HEK293 (cell line): ENCODE measurements at regions not wholly inside any gene's neighbourhood (a gene's known extent, or its start where the extent isn't known, plus 50 kb on each side); places are given as distances from the start of the nearest gene placed in this dataset.

Experiments used
- CTCF ChIA-PET: fragments of 350-600 bp; formaldehyde crosslinking; extraction: SDS; loops from one replicate; lab custom pipeline; 2021; ENCODE audit warnings: antibody characterized with exemption; lab: Yijun Ruan, JAX
- POLR2A ChIA-PET: fragments of 300-600 bp; formaldehyde crosslinking; extraction: SDS; loops from one replicate; lab custom pipeline; 2020; ENCODE audit warnings: antibody characterized with exemption, inconsistent platforms; lab: Yijun Ruan, JAX
- H3K27ac ChIP-seq: fragments of 200-500 bp; sonication (Bioruptor generic); 2 replicates; pipeline ENCODE4 v1.5.1; 2014; ENCODE audit warnings: low read depth, low read length, control low read depth, inconsistent platforms; ENCODE audit errors: extremely low read depth
- H3K36me3 ChIP-seq, 2 experiments: fragments of 200-500 bp in 1 of 2; sonication (Bioruptor generic) in 1 of 2; 1 replicate in 1 of 2; 2 replicates in 1 of 2; pipeline ENCODE4 v1.5.1; 2014 to 2017; ENCODE audit warnings: inconsistent platforms in 2 of 2, low read length in 2 of 2; ENCODE audit not compliant: control insufficient read depth in 2 of 2, insufficient read depth in 1 of 2
- H3K4me1 ChIP-seq: fragments of 200-500 bp; sonication (Bioruptor generic); 2 replicates; pipeline ENCODE4 v1.5.1; 2014; ENCODE audit warnings: mild to moderate bottlenecking, low read length, inconsistent platforms; ENCODE audit not compliant: control insufficient read depth, insufficient read depth
- H3K4me3 ChIP-seq: 2 replicates; pipeline ENCODE4 v1.5.1; 2011; ENCODE audit warnings: low read depth, mild to moderate bottlenecking, control low read depth, low read length, moderate library complexity
- H3K9me3 ChIP-seq: fragments of 200-500 bp; sonication (Bioruptor generic); 2 replicates; pipeline ENCODE4 v1.5.1; 2014; ENCODE audit warnings: low read depth, low read length, inconsistent platforms; ENCODE audit not compliant: control insufficient read depth, insufficient read depth
- SCRT2 ChIP-seq: fragments of 450-650 bp; formaldehyde crosslinking; IDR thresholded peaks from 2 replicates; pipeline ENCODE4 v1.5.1; 2016; ENCODE audit warnings: missing biosample characterization, missing genetic modification characterization
- ZBTB17 ChIP-seq: fragments of 450-650 bp; formaldehyde crosslinking; IDR thresholded peaks from 2 replicates; pipeline ENCODE4 v1.5.1; 2016; ENCODE audit warnings: missing biosample characterization, missing genetic modification characterization
- ZBTB8A ChIP-seq: fragments of 450-650 bp; formaldehyde crosslinking; IDR thresholded peaks from 2 replicates; pipeline ENCODE4 v1.5.1; 2016; ENCODE audit warnings: missing biosample characterization, missing genetic modification characterization
- ZFP69B ChIP-seq: fragments of 450-650 bp; formaldehyde crosslinking; IDR thresholded peaks from 2 replicates; pipeline ENCODE4 v1.5.1; 2016; ENCODE audit warnings: missing biosample characterization, missing genetic modification characterization
- ZIC2 ChIP-seq: fragments of 450-650 bp; formaldehyde crosslinking; IDR thresholded peaks from 2 replicates; pipeline ENCODE4 v1.5.1; 2016; ENCODE audit warnings: missing biosample characterization, missing genetic modification characterization
- ZNF121 ChIP-seq: fragments of 450-650 bp; formaldehyde crosslinking; IDR thresholded peaks from 2 replicates; pipeline ENCODE4 v1.5.1; 2016; ENCODE audit warnings: missing biosample characterization, missing genetic modification characterization
- ZNF19 ChIP-seq: fragments of 450-650 bp; formaldehyde crosslinking; IDR thresholded peaks from 2 replicates; pipeline ENCODE4; 2016; ENCODE audit warnings: missing biosample characterization, missing genetic modification characterization, low read depth
- ZNF530 ChIP-seq: fragments of 450-650 bp; formaldehyde crosslinking; IDR thresholded peaks from 2 replicates; pipeline ENCODE4 v1.5.1; 2016; ENCODE audit warnings: low read depth, missing biosample characterization, missing genetic modification characterization
- ZNF571 ChIP-seq: fragments of 450-650 bp; formaldehyde crosslinking; IDR thresholded peaks from 2 replicates; pipeline ENCODE4 v1.5.0; 2017; ENCODE audit warnings: missing biosample characterization, missing genetic modification characterization
- TF ChIP-seq, protein P1 (sequence below): fragments of 450-650 bp; formaldehyde crosslinking; IDR thresholded peaks from 2 replicates; pipeline ENCODE4 v1.5.1; 2016; ENCODE audit warnings: missing biosample characterization, missing genetic modification characterization
- TF ChIP-seq, protein P2 (sequence below): fragments of 450-650 bp; formaldehyde crosslinking; IDR thresholded peaks from 2 replicates; pipeline ENCODE4 v1.5.1; 2017; ENCODE audit warnings: missing biosample characterization, missing genetic modification characterization
- TF ChIP-seq, protein P3 (sequence below): fragments of 450-650 bp; formaldehyde crosslinking; IDR thresholded peaks from 2 replicates; pipeline ENCODE4 v1.5.1; 2016; ENCODE audit warnings: missing biosample characterization, missing genetic modification characterization
- TF ChIP-seq, protein P4 (sequence below): fragments of 450-650 bp; formaldehyde crosslinking; IDR thresholded peaks from 2 replicates; pipeline ENCODE4 v1.5.0; 2017; ENCODE audit warnings: missing biosample characterization, missing genetic modification characterization, borderline replicate concordance
- TF ChIP-seq, protein P5 (sequence below): fragments of 450-650 bp; formaldehyde crosslinking; IDR thresholded peaks from 2 replicates; pipeline ENCODE4 v1.5.1; 2017; ENCODE audit warnings: missing biosample characterization, missing genetic modification characterization

DNA sequence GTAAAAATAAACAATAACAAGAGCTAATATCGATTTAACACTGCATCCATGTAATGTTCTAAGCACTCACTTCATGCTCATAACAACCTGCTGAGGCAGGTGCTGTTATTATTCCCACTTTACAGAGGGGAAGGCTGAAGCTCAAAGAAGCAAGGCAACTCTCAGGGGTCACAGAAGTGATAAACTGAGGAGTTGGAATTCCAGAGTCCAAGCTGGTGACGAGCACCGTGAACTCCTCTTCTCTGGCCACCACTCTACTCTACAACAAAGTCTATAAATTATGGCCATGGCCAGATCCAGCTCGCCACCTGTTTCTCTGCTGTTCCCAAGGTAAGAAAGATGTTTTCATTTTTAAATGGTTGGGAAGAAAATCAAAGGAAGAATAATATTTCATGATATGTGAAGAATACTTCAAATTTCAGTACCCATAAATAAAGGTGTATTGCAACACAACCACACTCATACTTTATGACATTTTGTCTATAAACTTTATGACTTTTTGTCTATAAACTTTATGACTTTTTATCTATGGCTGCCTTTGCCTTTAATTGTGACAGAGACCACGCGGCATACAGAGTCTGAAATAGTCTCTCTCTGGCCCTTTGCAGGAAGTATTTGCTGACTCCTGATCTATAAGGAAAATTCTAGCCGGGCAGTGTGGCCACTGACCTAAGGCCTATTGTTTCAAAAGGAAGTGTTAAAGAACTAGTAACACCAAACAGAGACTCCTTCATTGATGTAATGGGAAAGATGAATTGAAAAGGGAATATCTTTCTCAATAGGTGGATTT, 113.2 kb upstream of the KCNG1 start:
- H3K27ac ChIP-seq = no peak overlapping the region
- no peak overlapping the region for H3K4me3 ChIP-seq
- TF ChIP-seq ZNF530 (no peak), ZNF19 (no peak), ZNF571 (no peak), ZIC2 (tag by site-specific recombination) (no peak), SCRT2 (tag by site-specific recombination) (peak; percentile 33; the same call in 1 of the 2 replicates), ZBTB17 (no peak), ZBTB8A (tag by site-specific recombination) (no peak), ZNF121 (tag by site-specific recombination) (no peak), ZFP69B (tag by site-specific recombination) (no peak)
- TF ChIP-seq, protein P1, sequence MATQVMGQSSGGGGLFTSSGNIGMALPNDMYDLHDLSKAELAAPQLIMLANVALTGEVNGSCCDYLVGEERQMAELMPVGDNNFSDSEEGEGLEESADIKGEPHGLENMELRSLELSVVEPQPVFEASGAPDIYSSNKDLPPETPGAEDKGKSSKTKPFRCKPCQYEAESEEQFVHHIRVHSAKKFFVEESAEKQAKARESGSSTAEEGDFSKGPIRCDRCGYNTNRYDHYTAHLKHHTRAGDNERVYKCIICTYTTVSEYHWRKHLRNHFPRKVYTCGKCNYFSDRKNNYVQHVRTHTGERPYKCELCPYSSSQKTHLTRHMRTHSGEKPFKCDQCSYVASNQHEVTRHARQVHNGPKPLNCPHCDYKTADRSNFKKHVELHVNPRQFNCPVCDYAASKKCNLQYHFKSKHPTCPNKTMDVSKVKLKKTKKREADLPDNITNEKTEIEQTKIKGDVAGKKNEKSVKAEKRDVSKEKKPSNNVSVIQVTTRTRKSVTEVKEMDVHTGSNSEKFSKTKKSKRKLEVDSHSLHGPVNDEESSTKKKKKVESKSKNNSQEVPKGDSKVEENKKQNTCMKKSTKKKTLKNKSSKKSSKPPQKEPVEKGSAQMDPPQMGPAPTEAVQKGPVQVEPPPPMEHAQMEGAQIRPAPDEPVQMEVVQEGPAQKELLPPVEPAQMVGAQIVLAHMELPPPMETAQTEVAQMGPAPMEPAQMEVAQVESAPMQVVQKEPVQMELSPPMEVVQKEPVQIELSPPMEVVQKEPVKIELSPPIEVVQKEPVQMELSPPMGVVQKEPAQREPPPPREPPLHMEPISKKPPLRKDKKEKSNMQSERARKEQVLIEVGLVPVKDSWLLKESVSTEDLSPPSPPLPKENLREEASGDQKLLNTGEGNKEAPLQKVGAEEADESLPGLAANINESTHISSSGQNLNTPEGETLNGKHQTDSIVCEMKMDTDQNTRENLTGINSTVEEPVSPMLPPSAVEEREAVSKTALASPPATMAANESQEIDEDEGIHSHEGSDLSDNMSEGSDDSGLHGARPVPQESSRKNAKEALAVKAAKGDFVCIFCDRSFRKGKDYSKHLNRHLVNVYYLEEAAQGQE (tag by site-specific recombination) = no peak
- TF ChIP-seq, protein P2, sequence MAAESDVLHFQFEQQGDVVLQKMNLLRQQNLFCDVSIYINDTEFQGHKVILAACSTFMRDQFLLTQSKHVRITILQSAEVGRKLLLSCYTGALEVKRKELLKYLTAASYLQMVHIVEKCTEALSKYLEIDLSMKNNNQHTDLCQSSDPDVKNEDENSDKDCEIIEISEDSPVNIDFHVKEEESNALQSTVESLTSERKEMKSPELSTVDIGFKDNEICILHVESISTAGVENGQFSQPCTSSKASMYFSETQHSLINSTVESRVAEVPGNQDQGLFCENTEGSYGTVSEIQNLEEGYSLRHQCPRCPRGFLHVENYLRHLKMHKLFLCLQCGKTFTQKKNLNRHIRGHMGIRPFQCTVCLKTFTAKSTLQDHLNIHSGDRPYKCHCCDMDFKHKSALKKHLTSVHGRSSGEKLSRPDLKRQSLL (tag by site-specific recombination) = no peak
- TF ChIP-seq, protein P3, sequence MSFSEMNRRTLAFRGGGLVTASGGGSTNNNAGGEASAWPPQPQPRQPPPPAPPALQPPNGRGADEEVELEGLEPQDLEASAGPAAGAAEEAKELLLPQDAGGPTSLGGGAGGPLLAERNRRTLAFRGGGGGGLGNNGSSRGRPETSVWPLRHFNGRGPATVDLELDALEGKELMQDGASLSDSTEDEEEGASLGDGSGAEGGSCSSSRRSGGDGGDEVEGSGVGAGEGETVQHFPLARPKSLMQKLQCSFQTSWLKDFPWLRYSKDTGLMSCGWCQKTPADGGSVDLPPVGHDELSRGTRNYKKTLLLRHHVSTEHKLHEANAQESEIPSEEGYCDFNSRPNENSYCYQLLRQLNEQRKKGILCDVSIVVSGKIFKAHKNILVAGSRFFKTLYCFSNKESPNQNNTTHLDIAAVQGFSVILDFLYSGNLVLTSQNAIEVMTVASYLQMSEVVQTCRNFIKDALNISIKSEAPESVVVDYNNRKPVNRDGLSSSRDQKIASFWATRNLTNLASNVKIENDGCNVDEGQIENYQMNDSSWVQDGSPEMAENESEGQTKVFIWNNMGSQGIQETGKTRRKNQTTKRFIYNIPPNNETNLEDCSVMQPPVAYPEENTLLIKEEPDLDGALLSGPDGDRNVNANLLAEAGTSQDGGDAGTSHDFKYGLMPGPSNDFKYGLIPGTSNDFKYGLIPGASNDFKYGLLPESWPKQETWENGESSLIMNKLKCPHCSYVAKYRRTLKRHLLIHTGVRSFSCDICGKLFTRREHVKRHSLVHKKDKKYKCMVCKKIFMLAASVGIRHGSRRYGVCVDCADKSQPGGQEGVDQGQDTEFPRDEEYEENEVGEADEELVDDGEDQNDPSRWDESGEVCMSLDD (tag by site-specific recombination) = no peak
- TF ChIP-seq, protein P4, sequence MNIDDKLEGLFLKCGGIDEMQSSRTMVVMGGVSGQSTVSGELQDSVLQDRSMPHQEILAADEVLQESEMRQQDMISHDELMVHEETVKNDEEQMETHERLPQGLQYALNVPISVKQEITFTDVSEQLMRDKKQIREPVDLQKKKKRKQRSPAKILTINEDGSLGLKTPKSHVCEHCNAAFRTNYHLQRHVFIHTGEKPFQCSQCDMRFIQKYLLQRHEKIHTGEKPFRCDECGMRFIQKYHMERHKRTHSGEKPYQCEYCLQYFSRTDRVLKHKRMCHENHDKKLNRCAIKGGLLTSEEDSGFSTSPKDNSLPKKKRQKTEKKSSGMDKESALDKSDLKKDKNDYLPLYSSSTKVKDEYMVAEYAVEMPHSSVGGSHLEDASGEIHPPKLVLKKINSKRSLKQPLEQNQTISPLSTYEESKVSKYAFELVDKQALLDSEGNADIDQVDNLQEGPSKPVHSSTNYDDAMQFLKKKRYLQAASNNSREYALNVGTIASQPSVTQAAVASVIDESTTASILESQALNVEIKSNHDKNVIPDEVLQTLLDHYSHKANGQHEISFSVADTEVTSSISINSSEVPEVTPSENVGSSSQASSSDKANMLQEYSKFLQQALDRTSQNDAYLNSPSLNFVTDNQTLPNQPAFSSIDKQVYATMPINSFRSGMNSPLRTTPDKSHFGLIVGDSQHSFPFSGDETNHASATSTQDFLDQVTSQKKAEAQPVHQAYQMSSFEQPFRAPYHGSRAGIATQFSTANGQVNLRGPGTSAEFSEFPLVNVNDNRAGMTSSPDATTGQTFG (tag by site-specific recombination) = no peak
- TF ChIP-seq, protein P5, sequence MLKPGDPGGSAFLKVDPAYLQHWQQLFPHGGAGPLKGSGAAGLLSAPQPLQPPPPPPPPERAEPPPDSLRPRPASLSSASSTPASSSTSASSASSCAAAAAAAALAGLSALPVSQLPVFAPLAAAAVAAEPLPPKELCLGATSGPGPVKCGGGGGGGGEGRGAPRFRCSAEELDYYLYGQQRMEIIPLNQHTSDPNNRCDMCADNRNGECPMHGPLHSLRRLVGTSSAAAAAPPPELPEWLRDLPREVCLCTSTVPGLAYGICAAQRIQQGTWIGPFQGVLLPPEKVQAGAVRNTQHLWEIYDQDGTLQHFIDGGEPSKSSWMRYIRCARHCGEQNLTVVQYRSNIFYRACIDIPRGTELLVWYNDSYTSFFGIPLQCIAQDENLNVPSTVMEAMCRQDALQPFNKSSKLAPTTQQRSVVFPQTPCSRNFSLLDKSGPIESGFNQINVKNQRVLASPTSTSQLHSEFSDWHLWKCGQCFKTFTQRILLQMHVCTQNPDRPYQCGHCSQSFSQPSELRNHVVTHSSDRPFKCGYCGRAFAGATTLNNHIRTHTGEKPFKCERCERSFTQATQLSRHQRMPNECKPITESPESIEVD (tag by site-specific recombination) = 0 out of 2 replicates have a peak, but pooled peaks have one; percentile 19
- POLR2A ChIA-PET = no interaction called here
- H3K9me3 ChIP-seq = no peaks in the 10 kb centered on the region
- no peaks in the 10 kb centered on the region for H3K36me3 ChIP-seq
- CTCF ChIA-PET = no interaction called here
- no peaks in the 10 kb centered on the region for H3K4me1 ChIP-seq
